NCI-H446 (cell line): ENCODE measurements at regions not wholly inside any gene's neighbourhood (a gene's known extent, or its start where the extent isn't known, plus 50 kb on each side); places are given as distances from the start of the nearest gene placed in this dataset.
A peak's percentile ranks its signal among the peaks of the same experiment; 100 is the strongest.

Source experiments
- DNase-seq, 2 experiments: peaks; one replicate each; lab custom pipeline; 2025; lab: John Stamatoyannopoulos, UW

GRCh38 chr2:204477358-204477950, 67.8 kb upstream of the PARD3B start:
- no peak for DNase-seq

- no peak for DNase-seq
These were observed 65.7 kb upstream of the PARD3B start for GRCh38 chr2:204479557-204479956.

DNA sequence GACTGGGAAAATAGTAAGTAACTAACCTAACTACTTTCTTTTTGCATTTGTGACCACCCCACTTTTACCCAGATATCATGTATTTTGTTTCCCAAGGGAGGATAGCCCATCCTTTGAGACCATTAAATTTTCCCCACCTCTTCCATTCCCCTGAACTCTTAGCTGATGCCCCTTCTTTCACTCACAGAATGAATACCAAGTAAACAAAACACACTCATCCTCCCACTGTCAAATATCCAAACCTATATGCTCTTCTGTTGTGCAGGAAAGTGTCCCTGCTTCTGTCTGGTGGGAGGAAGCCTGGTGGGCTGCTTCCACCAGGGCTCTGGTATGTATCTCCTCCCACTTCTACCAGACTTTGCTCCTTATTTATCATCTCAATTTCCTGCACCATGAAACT, 64.6 kb upstream of the PARD3B start:
- no peak for DNase-seq

DNA sequence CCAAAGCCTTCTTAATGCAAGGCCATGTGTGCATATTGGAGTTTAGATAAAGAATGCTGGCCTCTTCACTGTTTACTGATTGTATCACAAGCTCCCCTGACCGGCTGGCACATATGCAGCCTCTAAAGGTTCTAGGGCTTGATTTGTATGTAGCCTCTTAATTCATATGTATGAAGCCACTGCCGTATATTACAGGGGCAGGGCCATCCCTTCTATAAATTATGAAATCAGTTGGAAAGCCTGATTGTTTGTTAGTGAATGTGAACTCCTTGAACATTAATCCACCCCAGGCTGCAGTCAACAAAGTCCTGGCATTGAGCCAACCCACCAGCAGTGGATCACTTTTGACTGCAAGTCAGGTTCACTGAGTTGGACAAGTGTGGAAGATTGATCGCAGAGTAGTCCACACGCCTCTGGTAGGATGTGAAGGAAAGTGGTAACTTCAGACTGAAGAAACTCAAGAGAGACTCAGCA, 61.6 kb upstream of the PARD3B start:
- DNase-seq = peak in 1 of 2 experiments; percentile 39

DNA sequence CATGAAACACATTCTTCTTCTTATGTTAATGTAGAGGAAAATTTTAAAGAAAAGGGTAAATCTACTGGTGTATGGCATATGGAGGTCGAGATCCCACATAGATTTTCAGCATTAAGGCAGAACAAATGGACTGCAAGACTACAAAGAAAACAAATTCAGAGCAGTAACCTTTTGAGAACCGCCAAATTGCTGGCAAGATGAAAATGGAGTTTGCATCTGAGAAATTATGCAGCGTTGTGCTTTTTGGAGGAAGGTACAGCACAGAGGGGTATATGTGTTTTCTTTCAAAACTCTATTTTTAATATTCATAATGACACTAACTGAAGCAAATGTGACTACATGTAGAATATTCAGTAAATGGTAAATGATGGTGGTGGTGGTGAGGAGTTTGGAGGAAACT, 59.0 kb upstream of the PARD3B start:
- no peak for DNase-seq

DNA sequence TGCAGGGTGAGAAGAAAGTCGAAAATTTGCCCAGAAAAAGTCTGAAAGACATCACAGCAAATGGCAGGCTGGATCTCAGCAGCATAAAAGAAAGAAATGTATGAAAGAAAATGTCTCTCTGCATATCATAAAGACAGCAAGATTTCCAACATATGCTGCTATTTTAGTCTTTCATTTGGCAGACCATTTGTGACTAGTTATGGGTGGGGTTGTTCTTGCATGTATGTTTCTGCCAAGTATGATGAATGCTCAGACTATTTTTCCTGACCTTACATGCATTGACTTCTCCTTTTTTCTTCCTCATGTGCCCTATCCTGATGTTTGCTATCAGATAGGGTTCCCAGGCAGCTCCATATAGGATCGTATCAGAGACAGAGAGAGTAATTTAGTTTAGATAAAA, 58.5 kb upstream of the PARD3B start:
- DNase-seq = no peak

DNA sequence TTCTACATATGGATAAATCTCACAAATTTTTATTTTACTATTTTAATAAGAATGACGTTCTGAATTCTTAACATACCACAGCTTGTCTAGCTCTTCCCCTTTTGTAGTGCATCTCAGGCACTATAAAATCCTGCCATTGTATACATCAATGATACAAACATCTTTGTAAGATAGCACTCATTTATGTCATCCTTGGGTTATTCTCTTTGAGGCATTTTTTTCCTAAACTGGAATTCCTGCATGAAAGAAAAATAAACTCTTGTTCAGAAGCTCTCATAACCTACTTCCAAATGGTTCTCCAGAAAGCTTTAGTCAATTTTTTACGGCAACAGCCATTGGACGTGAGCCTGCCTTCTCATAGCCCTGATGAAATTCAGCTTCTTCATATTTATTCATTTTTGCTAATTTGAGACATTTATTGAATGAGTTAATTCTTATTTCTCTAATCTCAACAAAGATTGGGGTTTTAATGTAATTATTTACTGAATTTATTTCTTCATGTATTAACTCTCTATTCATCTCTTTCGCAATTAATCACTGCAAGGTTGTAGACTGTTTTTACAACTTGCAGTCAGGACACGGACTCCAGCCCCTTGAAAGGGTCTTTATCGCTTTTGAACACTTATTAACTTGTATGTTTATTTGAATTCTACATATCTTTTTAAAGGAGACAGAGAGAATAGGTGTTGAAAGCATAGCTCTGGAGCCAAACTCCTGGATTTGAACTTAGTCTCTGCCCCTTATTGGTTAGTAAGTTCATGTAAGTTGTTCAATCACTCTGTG, 57.6 kb upstream of the PARD3B start:
- DNase-seq = no peak

DNA sequence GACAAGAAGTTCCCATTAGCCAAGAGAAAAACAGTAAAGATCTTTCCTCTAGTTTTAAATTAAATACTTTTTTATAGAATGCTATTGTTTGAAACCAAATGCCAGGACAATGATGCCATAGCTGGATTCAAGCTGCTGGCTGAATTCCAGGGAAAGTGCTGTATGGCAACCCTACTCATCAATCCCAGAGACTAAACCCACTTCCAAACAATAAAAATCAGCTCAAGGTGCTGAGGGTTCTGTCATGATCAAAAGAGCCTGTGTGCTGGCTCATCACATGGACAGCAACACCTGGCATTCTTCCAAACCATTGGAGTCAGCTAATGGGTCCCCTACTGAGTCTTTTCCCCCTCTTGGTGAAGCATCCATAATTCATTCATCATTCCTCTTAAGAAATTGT, 53.7 kb upstream of the PARD3B start:
- DNase-seq = peak; percentile 6 to 64

GRCh38 chr2:204492417-204492816, 52.9 kb upstream of the PARD3B start:
- no peak for DNase-seq

- no peak for DNase-seq
These were observed 50.6 kb upstream of the PARD3B start for GRCh38 chr2:204494681-204495080.

DNA sequence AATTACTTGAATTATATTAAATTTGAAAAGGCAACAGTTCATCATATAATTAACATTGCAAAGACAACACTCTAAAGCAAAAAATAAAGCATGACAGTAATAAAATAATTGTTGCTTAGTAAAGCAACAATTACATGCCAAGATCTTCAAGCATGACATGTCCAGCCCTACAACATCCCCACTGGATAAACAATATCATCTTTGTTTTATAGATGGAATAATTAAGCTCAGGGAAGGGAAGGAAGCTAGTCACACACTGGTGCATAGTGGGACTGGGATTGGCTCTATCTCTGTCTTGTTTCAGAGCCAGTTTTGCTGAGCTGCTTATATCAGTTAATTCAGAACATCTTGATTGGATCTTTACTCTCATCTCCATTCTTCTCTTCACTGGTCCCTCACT, 49.9 kb upstream of the PARD3B start:
- no peak for DNase-seq
